ENCODE measurements at regions not wholly inside any gene's neighbourhood (a gene's known extent, or its start where the extent isn't known, plus 50 kb on each side); places are given as distances from the start of the nearest gene placed in this dataset.

DNA sequence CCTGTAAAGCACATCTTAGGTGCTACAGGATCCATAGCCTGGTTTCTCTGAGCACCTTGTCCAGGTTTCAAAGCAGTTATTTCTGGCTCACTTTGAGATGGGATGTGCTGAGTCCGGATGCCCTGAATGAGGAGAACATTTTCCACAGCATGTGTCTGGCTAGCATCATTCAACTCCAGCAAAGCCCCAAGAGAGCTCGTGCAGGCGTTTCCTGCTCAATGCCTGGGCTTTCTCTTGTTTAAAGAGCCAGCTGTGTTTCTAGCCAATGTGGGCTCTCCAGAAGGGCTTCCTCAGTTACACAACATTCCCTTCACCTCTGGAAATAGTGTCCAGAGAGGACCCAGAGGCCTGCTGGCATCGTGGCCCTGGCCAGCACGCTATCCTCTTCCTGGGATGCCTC is 411.7 kb downstream of the DMAC1 start:
- TF ChIP-seq, protein P1, sequence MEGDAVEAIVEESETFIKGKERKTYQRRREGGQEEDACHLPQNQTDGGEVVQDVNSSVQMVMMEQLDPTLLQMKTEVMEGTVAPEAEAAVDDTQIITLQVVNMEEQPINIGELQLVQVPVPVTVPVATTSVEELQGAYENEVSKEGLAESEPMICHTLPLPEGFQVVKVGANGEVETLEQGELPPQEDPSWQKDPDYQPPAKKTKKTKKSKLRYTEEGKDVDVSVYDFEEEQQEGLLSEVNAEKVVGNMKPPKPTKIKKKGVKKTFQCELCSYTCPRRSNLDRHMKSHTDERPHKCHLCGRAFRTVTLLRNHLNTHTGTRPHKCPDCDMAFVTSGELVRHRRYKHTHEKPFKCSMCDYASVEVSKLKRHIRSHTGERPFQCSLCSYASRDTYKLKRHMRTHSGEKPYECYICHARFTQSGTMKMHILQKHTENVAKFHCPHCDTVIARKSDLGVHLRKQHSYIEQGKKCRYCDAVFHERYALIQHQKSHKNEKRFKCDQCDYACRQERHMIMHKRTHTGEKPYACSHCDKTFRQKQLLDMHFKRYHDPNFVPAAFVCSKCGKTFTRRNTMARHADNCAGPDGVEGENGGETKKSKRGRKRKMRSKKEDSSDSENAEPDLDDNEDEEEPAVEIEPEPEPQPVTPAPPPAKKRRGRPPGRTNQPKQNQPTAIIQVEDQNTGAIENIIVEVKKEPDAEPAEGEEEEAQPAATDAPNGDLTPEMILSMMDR (tag by site-specific recombination; IDR thresholded peaks at IDR 0.05) = no peak
- TF ChIP-seq ZNF121 (tag by site-specific recombination; IDR thresholded peaks at IDR 0.05) (no peak), ZNF530 (tag by site-specific recombination; IDR thresholded peaks at IDR 0.05; ENCODE audit: low read depth) (no peak), ZNF23 (tag by site-specific recombination; IDR thresholded peaks at IDR 0.05; ENCODE audit: borderline replicate concordance) (no peak), GLIS1 (tag by site-specific recombination; IDR thresholded peaks at IDR 0.05) (no peak)
- TF ChIP-seq, protein P2, sequence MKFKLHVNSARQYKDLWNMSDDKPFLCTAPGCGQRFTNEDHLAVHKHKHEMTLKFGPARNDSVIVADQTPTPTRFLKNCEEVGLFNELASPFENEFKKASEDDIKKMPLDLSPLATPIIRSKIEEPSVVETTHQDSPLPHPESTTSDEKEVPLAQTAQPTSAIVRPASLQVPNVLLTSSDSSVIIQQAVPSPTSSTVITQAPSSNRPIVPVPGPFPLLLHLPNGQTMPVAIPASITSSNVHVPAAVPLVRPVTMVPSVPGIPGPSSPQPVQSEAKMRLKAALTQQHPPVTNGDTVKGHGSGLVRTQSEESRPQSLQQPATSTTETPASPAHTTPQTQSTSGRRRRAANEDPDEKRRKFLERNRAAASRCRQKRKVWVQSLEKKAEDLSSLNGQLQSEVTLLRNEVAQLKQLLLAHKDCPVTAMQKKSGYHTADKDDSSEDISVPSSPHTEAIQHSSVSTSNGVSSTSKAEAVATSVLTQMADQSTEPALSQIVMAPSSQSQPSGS (tag by site-specific recombination; IDR thresholded peaks at IDR 0.05; ENCODE audit: low read depth) = no peak

Measured in HEK293 (cell line).